Fibroblast of pulmonary artery (primary cell): ENCODE measurements at regions not wholly inside any gene's neighbourhood (a gene's known extent, or its start where the extent isn't known, plus 50 kb on each side); places are given as distances from the start of the nearest gene placed in this dataset.
"Not testable (repeated sequence)": the region's sequence is repeated elsewhere in the genome, so short reads cannot be mapped to it uniquely, and the experiment has no call there.

Experiments
- DNase-seq: peaks from one replicate; pipeline ENCODE4 v3.0.0-alpha.2; 2010; ENCODE audit warnings: low read depth
- H3K4me3 ChIP-seq: replicated peaks from 2 replicates; pipeline ENCODE4 v1.5.1; 2011; ENCODE audit warnings: low read depth, mild to moderate bottlenecking, control low read depth, low read length, moderate library complexity
- CTCF ChIP-seq: IDR thresholded peaks from 2 replicates; pipeline ENCODE4 v1.5.1; 2011; ENCODE audit warnings: mild to moderate bottlenecking, control low read depth, low read length, inconsistent platforms; ENCODE audit errors: missing control alignments

GRCh38 chr9:26789959-26790358, 102.6 kb downstream of the CAAP1 start:
- no peak for DNase-seq
- TF ChIP-seq CTCF = no peak
- no peak overlapping the region for H3K4me3 ChIP-seq

GRCh38 chr9:26786564-26786963, 106.0 kb downstream of the CAAP1 start:
- no peak for DNase-seq
- TF ChIP-seq CTCF = no peak
- H3K4me3 ChIP-seq = no peak overlapping the region

GRCh38 chr9:26782899-26783298, 109.7 kb downstream of the CAAP1 start:
- no peak for DNase-seq
- no peak overlapping the region for H3K4me3 ChIP-seq
- no peak for TF ChIP-seq CTCF

- H3K4me3 ChIP-seq = no peak overlapping the region
- no peak for TF ChIP-seq CTCF
- DNase-seq = no peak
Observed at GRCh38 chr9:26781906-26782305, 110.7 kb downstream of the CAAP1 start.

- DNase-seq, H3K4me3 ChIP-seq: not testable (repeated sequence)
Observed at GRCh38 chr9:26780307-26780706, 112.3 kb downstream of the CAAP1 start.

GRCh38 chr9:26779062-26779461, 113.5 kb downstream of the CAAP1 start:
- peak; percentile 7 for DNase-seq
- no peak overlapping the region for H3K4me3 ChIP-seq
- no peak for TF ChIP-seq CTCF

- no peak for TF ChIP-seq CTCF
- DNase-seq = no peak
Observed at GRCh38 chr9:26775391-26775790, 117.2 kb downstream of the CAAP1 start.

GRCh38 chr9:26773056-26773455, 119.5 kb downstream of the CAAP1 start:
- no peak for DNase-seq
- TF ChIP-seq CTCF = no peak
- no peak overlapping the region for H3K4me3 ChIP-seq

More at GRCh38 chr9:26775391-26775790, 117.2 kb downstream of the CAAP1 start:
- no peak overlapping the region for H3K4me3 ChIP-seq
